GM19035 (cell line): ENCODE measurements at regions not wholly inside any gene's neighbourhood (a gene's known extent, or its start where the extent isn't known, plus 50 kb on each side); places are given as distances from the start of the nearest gene placed in this dataset.

Experiments used
- ATAC-seq: cut with Tn5 transposase; IDR thresholded peaks from one replicate; pipeline ENCODE4 v1.9.1; 2021; ENCODE audit not compliant: unreplicated experiment

DNA sequence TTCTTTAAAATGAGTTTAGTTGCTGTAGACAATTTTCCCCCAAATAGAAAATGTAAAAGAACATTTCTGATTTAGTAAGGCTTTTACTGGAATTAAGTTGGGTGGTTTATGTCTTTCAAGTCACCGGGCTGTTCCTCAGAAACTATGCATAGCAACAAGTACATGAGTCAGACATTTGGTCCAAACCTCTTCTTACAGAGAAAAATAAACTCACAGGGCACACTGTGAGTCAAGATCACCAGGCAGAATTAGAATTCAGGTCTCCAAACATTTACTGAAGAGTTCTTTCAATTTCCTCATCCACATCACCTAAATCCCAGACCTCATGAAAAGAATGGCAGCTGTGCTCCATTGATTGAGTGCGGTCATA, 476.1 kb upstream of the SOX5 start:
- no peak for ATAC-seq

GRCh38 chr12:24424889-24425600, 475.6 kb upstream of the SOX5 start:
- ATAC-seq = no peak

DNA sequence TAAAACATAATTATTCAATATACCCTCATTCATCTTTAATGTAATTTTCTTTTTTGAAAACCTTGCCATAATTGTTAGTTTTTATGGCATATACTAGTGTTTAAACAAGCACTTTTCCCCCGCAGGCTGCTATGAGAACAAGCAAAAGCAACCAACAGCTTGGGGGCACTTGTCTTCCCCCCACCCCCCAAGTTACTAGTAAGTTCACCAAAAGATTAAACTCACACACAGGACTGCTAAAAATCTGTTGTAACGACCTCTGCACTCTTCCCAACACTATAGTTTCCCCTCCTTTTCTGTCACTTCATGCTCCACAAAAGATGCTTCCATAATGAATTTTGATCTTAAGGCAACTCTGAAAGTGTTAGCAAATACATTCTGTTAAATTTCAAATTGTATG, 474.9 kb upstream of the SOX5 start:
- ATAC-seq = no peak

GRCh38 chr12:24423611-24424010, 474.1 kb upstream of the SOX5 start:
- ATAC-seq = no peak

- ATAC-seq = no peak
Measured at GRCh38 chr12:24421759-24422158, 472.3 kb upstream of the SOX5 start.

- no peak for ATAC-seq
Measured at GRCh38 chr12:24418157-24418556, 468.7 kb upstream of the SOX5 start.

DNA sequence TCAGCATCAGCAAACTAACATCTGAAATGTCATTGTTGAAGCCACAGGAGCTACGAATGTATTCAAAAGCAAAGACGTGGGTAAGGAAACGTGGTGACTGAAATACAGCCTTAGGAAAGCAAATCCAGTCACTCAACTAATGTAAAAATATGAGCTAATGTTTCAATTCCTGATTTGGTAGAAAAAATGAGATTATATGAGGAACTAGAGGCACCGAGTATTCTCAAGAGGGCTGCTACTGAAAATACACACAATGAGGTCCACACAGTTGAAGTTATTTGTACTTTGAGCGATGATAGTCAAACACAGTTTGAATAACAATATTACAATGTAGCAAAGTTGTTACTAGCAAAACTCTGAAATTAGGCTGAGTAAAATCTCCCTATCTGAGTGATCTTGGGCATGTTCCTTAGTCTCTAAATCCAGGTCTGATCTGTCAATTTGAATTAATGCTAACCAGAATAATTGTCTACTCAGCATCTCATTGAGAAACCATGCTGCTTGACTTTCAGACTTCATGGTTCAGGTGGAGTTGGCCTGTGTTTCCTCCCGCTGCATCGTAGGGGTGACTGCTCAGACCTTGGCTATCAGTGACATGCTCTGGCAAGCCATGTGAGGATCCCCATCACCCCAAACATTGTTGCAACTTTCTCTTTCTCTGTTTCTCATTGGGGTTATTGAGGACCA, 467.1 kb upstream of the SOX5 start:
- ATAC-seq = no peak

DNA sequence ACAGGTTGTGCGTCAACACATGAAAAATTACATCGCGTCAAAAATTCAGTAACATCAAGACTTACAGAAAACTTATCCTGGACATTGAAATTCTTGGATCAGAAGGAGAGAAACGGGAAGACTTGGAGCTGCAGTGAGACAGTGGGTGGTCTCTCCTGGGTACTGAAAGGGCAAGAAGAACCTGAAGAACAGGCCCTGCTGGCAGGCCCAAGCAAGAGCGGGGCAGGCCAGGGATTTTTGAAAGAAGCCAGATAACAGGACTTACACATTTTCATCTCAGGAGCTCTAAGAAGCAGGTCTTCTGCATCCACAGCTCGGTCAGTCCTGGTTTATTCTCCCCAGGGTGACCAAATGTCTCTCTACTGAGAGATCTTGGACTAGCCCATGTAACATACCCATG, 466.5 kb upstream of the SOX5 start:
- ATAC-seq = no peak

DNA sequence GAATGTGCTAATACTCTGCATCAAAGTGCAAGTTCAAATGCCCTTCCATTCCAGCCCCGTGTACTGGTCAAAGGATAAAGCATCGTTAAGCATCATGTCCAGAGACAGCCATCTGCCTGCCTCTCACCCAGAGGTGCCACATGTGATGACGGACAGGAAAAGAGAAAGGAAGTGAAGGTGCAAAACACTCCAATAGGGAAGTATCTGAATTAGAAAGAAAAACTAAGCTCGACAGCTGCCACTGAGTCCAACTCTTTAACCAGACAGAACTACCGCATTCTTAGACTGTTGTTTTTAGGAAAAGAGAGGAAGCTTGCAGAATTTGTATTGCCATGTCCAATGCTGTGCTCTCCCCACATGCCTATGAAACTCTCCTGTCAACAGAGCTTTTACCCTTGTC, 465.0 kb upstream of the SOX5 start:
- ATAC-seq = no peak

DNA sequence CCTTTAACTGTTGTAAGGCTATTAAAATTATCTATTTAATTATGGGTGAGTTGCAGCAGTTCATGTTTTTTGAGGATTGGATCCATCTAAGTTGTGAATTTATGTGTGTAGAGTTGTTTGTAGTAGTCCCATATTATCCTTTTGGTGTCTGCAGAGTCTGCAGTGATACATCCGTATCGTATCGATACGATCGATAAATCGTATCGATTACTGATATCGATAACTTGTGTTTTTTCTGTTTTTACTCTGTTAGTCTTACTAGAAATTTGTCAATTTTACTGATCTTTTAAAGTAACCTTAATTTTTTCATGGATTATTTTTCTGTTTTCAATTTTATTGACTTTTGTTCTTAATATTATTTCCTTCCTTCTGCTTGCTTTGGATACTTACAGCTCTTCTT, 462.5 kb upstream of the SOX5 start:
- ATAC-seq = no peak

DNA sequence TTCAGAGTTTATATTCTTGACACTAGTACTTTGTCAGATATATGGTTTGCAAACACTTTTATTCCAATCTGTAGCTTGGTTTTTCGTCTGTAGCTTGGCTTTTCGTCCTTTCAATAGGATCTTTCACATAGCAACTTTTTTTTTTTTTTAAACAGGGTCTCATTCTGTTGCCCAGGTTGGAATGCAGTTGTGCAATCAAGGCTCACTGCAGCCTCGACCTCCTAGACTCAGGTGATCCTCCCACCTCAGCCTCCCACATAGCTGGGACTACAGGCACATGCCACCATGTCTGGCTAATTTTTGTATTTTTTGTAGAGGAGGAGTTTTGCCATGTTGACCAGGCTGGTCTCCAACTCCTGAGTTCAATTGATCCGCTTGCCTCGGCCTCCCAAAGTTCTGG, 460.4 kb upstream of the SOX5 start:
- no peak for ATAC-seq

- no peak for ATAC-seq
Measured at GRCh38 chr12:24408305-24408704, 458.8 kb upstream of the SOX5 start.

GRCh38 chr12:24407884-24408283, 458.4 kb upstream of the SOX5 start:
- no peak for ATAC-seq

GRCh38 chr12:24404086-24404815, 454.8 kb upstream of the SOX5 start:
- ATAC-seq = no peak

- ATAC-seq = no peak
Measured at GRCh38 chr12:24400533-24400932, 451.1 kb upstream of the SOX5 start.

- peak; percentile 76 for ATAC-seq
Measured at GRCh38 chr12:24398605-24399004, 449.1 kb upstream of the SOX5 start.

DNA sequence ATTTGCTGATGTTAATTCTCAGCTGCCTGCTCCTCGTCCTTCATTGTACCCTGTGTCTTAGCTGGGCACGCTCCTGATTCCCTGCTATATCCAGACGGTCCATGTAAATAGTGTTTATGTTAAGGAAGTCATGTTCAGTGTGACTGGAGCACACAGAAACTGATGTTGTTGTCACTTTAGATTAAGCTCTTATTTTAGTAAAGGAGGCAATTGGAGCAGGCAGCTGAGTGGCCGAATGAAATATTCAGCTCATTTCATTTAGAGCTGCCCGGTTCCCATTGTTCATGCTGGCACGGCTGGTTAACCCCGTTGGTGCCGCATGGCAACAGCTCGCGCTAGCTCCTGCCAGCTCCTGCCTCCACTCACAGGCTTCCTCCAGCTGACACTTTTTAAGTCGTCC, 446.8 kb upstream of the SOX5 start:
- ATAC-seq = no peak

- ATAC-seq = no peak
Measured at GRCh38 chr12:24394246-24394645, 444.8 kb upstream of the SOX5 start.

DNA sequence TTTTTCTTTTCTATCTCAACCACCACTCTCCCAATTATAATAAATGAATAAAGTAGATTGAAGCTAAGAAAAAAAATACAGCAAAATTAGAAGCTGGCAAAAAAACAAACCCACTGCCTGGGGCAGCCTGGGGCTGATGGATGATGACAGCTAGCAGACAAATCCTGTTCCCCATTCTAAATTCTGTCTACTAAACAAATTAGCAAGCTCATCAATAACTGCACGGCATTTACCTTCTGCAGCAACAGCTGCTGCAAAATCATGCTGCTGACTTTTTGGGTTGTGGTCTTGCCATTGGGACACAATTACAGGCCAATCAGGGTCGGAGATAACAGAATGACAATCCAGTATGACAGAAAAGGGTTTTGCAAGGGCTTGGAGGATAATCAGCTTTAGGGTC, 443.6 kb upstream of the SOX5 start:
- ATAC-seq = no peak

DNA sequence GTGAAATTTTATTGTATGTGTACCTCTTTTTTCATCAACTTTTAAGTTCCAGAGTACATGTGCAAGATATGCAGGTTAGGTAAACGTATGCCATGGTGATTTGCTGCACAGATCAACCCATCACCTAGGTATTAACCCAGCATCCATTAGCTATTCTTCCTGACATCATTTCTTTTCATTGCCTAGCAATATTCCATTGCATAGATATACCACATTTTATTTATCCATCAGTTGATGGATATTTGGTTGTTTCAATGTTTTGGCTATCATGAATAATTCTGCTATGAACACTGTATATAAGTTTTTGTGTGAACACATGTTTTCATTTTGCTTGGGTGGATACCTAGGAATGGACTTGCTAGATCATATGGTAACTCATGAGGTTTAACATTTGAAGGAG, 439.9 kb upstream of the SOX5 start:
- no peak for ATAC-seq

- no peak for ATAC-seq
Measured at GRCh38 chr12:24387381-24387780, 437.9 kb upstream of the SOX5 start.

DNA sequence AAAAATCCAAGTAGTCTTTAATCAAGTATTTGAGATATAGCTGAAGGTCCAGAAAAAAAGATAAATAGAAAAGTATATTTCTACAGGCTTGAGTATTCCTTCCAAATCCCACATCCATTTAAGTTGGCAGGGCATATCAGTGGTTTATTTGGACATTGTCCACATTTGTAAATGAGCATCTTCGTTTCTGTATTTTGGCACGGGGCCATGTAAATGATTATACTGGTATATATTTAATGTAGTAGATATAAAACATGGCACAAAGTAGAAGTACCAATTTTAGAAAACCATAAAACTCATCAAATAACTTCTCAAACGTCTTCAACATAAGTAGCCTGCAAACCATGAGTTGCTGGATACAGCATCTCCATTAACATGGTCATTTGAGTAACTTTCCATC, 437.4 kb upstream of the SOX5 start:
- ATAC-seq = no peak
